ENCODE measurements at regions not wholly inside any gene's neighbourhood (a gene's known extent, or its start where the extent isn't known, plus 50 kb on each side); places are given as distances from the start of the nearest gene placed in this dataset.
"Not testable (repeated sequence)": the region's sequence is repeated elsewhere in the genome, so short reads cannot be mapped to it uniquely, and the experiment has no call there.

GRCh38 chr3:33958661-33959060, 160.2 kb downstream of the PDCD6IP start:
- no peak overlapping the region for H3K4me3 Mint-ChIP-seq
- peaks cover 0 to 8% (median 2%) of the 10 kb centered on the region in 7 donors for H3K9me3 Mint-ChIP-seq
- H3K27me3 ChIP-seq (ENCODE audit: control insufficient read depth, insufficient read depth, low read length) = no peaks in the 10 kb centered on the region
- no peak overlapping the region for H3K27ac Mint-ChIP-seq
- H3K36me3 ChIP-seq (ENCODE audit: control insufficient read depth, insufficient read depth, low read length) = no peaks in the 10 kb centered on the region
- no peak for ATAC-seq (ENCODE audit: low read depth in 2 of 2)
- H3K27me3 Mint-ChIP-seq = peaks cover 9% of the 10 kb centered on the region
- no peaks in the 10 kb centered on the region for H3K9me3 ChIP-seq (ENCODE audit: control insufficient read depth in 2 of 2, low read length in 2 of 2)
- H3K4me1 ChIP-seq (ENCODE audit: control insufficient read depth, insufficient read depth, low read length, poor library complexity, severe bottlenecking) = no peaks in the 10 kb centered on the region
- H3K4me1 Mint-ChIP-seq = no peaks in the 10 kb centered on the region
- no peaks in the 10 kb centered on the region for H3K36me3 Mint-ChIP-seq
- no peak for DNase-seq
- no peak overlapping the region for H3K27ac ChIP-seq (ENCODE audit: insufficient read depth, low read length, poor library complexity, severe bottlenecking)
- H3K4me3 ChIP-seq (ENCODE audit: low read depth, low read length) = no peak overlapping the region

GRCh38 chr3:33962396-33962795, 164.0 kb downstream of the PDCD6IP start:
- peaks cover 0 to 8% (median 4%) of the 10 kb centered on the region in 7 donors for H3K9me3 Mint-ChIP-seq
- ATAC-seq (ENCODE audit: low read depth in 2 of 2) = no peak

GRCh38 chr3:33970180-33970579, 171.8 kb downstream of the PDCD6IP start:
- H3K4me3 Mint-ChIP-seq; H3K4me3 ChIP-seq (ENCODE audit: low read depth, low read length); DNase-seq; ATAC-seq (ENCODE audit: low read depth in 2 of 2); H3K36me3 Mint-ChIP-seq; H3K36me3 ChIP-seq (ENCODE audit: control insufficient read depth, insufficient read depth, low read length); H3K4me1 ChIP-seq (ENCODE audit: control insufficient read depth, insufficient read depth, low read length, poor library complexity, severe bottlenecking); H3K27ac Mint-ChIP-seq; H3K4me1 Mint-ChIP-seq; H3K27me3 Mint-ChIP-seq; H3K27ac ChIP-seq (ENCODE audit: insufficient read depth, low read length, poor library complexity, severe bottlenecking); H3K9me3 ChIP-seq (ENCODE audit: control insufficient read depth in 2 of 2, low read length in 2 of 2); H3K27me3 ChIP-seq (ENCODE audit: control insufficient read depth, insufficient read depth, low read length): not testable (repeated sequence)
- H3K9me3 Mint-ChIP-seq = peaks cover 0 to 13% (median 6%) of the 10 kb centered on the region in 7 donors

More at GRCh38 chr3:33962396-33962795, 164.0 kb downstream of the PDCD6IP start:
- no peak overlapping the region for H3K4me3 ChIP-seq (ENCODE audit: low read depth, low read length)
- no peaks in the 10 kb centered on the region for H3K4me1 Mint-ChIP-seq
- no peaks in the 10 kb centered on the region for H3K9me3 ChIP-seq (ENCODE audit: control insufficient read depth in 2 of 2, low read length in 2 of 2)
- no peak for DNase-seq
- no peaks in the 10 kb centered on the region for H3K27me3 ChIP-seq (ENCODE audit: control insufficient read depth, insufficient read depth, low read length)
- no peaks in the 10 kb centered on the region for H3K4me1 ChIP-seq (ENCODE audit: control insufficient read depth, insufficient read depth, low read length, poor library complexity, severe bottlenecking)
- peaks cover 9% of the 10 kb centered on the region for H3K27me3 Mint-ChIP-seq
- no peak overlapping the region for H3K27ac ChIP-seq (ENCODE audit: insufficient read depth, low read length, poor library complexity, severe bottlenecking)
- H3K27ac Mint-ChIP-seq = no peak overlapping the region
- H3K36me3 ChIP-seq (ENCODE audit: control insufficient read depth, insufficient read depth, low read length) = no peaks in the 10 kb centered on the region
- H3K4me3 Mint-ChIP-seq = no peak overlapping the region
- no peaks in the 10 kb centered on the region for H3K36me3 Mint-ChIP-seq

DNA sequence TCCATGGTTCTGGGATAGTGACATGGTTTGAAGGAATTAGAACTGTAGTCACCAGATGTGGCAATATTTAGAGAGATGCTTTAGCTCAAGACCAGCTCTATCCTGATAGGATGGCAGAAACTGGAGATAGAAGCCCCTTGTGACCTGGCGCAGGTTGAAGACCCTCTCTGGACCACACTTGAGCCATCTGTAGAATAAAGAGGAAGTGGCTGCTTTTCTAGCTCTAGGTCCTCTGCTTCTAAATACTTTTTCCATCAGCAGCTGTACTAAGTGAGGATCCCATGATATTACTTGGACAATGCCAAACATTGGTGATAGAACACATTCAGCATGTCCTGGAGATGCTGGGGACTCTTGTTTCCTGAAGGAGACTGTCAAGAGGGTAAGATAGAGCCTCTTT, 172.6 kb downstream of the PDCD6IP start:
- no peaks in the 10 kb centered on the region for H3K27me3 ChIP-seq (ENCODE audit: control insufficient read depth, insufficient read depth, low read length)
- no peak overlapping the region for H3K27ac Mint-ChIP-seq
- ATAC-seq (ENCODE audit: low read depth in 2 of 2) = no peak
- no peak for DNase-seq
- no peak overlapping the region for H3K4me3 ChIP-seq (ENCODE audit: low read depth, low read length)
- no peaks in the 10 kb centered on the region for H3K9me3 ChIP-seq (ENCODE audit: control insufficient read depth in 2 of 2, low read length in 2 of 2)
- peaks cover 0 to 13% (median 6%) of the 10 kb centered on the region in 7 donors for H3K9me3 Mint-ChIP-seq
- no peaks in the 10 kb centered on the region for H3K4me1 ChIP-seq (ENCODE audit: control insufficient read depth, insufficient read depth, low read length, poor library complexity, severe bottlenecking)
- peaks cover 5% of the 10 kb centered on the region for H3K27me3 Mint-ChIP-seq
- H3K4me1 Mint-ChIP-seq = no peaks in the 10 kb centered on the region
- H3K36me3 ChIP-seq (ENCODE audit: control insufficient read depth, insufficient read depth, low read length) = no peaks in the 10 kb centered on the region
- no peaks in the 10 kb centered on the region for H3K36me3 Mint-ChIP-seq
- no peak overlapping the region for H3K4me3 Mint-ChIP-seq
- H3K27ac ChIP-seq (ENCODE audit: insufficient read depth, low read length, poor library complexity, severe bottlenecking) = no peak overlapping the region

DNA sequence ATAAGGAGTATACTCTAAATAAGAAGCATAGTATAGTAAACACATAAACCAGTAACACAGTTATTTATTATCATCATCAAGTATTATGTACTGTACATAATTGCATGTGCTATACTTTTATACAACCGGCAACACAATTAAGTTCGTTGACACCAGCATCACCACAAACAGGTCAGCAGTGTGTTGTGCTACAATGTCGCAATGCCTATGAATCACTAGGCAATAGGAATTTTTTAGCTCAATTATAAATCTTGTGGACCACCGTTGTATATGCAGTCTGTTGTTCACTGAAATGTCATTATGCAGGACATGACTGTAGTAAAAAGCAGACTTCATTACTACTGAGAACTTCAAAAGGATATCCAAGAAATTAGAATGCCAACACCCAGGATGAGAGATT, 177.0 kb downstream of the PDCD6IP start:
- H3K4me1 Mint-ChIP-seq = no peaks in the 10 kb centered on the region
- Histone ChIP-seq H3K27ac (ENCODE audit: insufficient read depth, low read length, poor library complexity, severe bottlenecking) (no peak overlapping the region), H3K9me3 (ENCODE audit: control insufficient read depth in 2 of 2, low read length in 2 of 2) (no peaks in the 10 kb centered on the region), H3K4me3 (ENCODE audit: low read depth, low read length) (no peak overlapping the region), H3K36me3 (ENCODE audit: control insufficient read depth, insufficient read depth, low read length) (no peaks in the 10 kb centered on the region), H3K4me1 (ENCODE audit: control insufficient read depth, insufficient read depth, low read length, poor library complexity, severe bottlenecking) (no peaks in the 10 kb centered on the region), H3K27me3 (ENCODE audit: control insufficient read depth, insufficient read depth, low read length) (no peaks in the 10 kb centered on the region)
- DNase-seq (no peak), ATAC-seq (ENCODE audit: low read depth in 2 of 2) (no peak)
- no peak overlapping the region for H3K27ac Mint-ChIP-seq
- H3K4me3 Mint-ChIP-seq = no peak overlapping the region
- H3K9me3 Mint-ChIP-seq = peaks cover 0 to 5% (median 3%) of the 10 kb centered on the region in 7 donors
- H3K36me3 Mint-ChIP-seq = no peaks in the 10 kb centered on the region
- no peaks in the 10 kb centered on the region for H3K27me3 Mint-ChIP-seq

DNA sequence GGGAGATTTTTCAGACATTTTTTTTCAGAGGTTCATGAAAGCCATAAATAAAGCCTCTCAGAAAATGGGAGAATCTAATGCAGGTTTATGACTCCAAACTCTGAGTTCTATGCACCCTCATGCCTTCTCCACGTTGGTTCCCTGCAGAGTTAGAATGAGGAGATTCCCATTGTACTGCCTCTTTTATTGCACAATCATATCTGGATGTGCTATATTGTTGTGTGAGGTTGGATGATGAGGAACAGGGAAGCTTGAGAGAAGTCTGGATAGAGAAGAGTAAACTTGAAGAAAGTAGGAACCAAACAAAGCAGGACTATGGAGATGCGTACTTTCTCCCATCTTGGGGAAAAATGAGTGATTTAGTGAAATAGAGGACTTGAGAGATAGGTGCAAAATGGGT, 178.8 kb downstream of the PDCD6IP start:
- Mint-ChIP-seq H3K4me1 (no peaks in the 10 kb centered on the region), H3K36me3 (no peaks in the 10 kb centered on the region), H3K27me3 (no peaks in the 10 kb centered on the region), H3K9me3 (peaks cover 0 to 3% (median 0%) of the 10 kb centered on the region in 7 donors), H3K4me3 (no peak overlapping the region), H3K27ac (no peak overlapping the region)
- no peak overlapping the region for H3K4me3 ChIP-seq (ENCODE audit: low read depth, low read length)
- no peaks in the 10 kb centered on the region for H3K9me3 ChIP-seq (ENCODE audit: control insufficient read depth in 2 of 2, low read length in 2 of 2)
- DNase-seq (no peak), ATAC-seq (ENCODE audit: low read depth in 2 of 2) (no peak)
- H3K27me3 ChIP-seq (ENCODE audit: control insufficient read depth, insufficient read depth, low read length) = no peaks in the 10 kb centered on the region
- no peaks in the 10 kb centered on the region for H3K36me3 ChIP-seq (ENCODE audit: control insufficient read depth, insufficient read depth, low read length)
- no peaks in the 10 kb centered on the region for H3K4me1 ChIP-seq (ENCODE audit: control insufficient read depth, insufficient read depth, low read length, poor library complexity, severe bottlenecking)
- H3K27ac ChIP-seq (ENCODE audit: insufficient read depth, low read length, poor library complexity, severe bottlenecking) = no peak overlapping the region

DNA sequence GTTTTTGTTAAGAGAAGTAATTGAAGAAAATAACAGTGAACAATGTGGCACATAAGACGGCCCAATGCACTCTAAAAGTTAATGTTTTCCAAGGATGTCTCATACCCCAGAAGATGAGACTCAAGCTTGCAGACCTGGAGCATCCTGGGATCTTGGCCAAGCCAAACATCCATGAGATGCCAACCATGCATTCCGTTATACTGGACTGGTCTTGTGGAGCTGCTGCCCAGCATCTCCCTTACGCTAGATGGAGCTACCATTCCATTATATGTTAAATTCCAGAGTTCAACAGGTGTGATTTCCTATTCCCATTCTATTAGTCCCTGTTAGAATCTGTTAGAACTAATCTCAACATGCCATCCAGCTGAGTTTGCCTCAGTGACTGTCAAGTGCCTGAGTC, 181.8 kb downstream of the PDCD6IP start:
- Mint-ChIP-seq H3K27me3 (no peaks in the 10 kb centered on the region), H3K27ac (no peak overlapping the region), H3K36me3 (no peaks in the 10 kb centered on the region), H3K9me3 (peaks cover 0 to 7% (median 2%) of the 10 kb centered on the region in 7 donors), H3K4me1 (no peaks in the 10 kb centered on the region), H3K4me3 (no peak overlapping the region)
- no peak for ATAC-seq (ENCODE audit: low read depth in 2 of 2)
- no peaks in the 10 kb centered on the region for H3K9me3 ChIP-seq (ENCODE audit: control insufficient read depth in 2 of 2, low read length in 2 of 2)
- H3K27ac ChIP-seq (ENCODE audit: insufficient read depth, low read length, poor library complexity, severe bottlenecking) = no peak overlapping the region
- no peak overlapping the region for H3K4me3 ChIP-seq (ENCODE audit: low read depth, low read length)
- no peaks in the 10 kb centered on the region for H3K4me1 ChIP-seq (ENCODE audit: control insufficient read depth, insufficient read depth, low read length, poor library complexity, severe bottlenecking)
- no peaks in the 10 kb centered on the region for H3K36me3 ChIP-seq (ENCODE audit: control insufficient read depth, insufficient read depth, low read length)
- no peaks in the 10 kb centered on the region for H3K27me3 ChIP-seq (ENCODE audit: control insufficient read depth, insufficient read depth, low read length)
- DNase-seq = no peak

DNA sequence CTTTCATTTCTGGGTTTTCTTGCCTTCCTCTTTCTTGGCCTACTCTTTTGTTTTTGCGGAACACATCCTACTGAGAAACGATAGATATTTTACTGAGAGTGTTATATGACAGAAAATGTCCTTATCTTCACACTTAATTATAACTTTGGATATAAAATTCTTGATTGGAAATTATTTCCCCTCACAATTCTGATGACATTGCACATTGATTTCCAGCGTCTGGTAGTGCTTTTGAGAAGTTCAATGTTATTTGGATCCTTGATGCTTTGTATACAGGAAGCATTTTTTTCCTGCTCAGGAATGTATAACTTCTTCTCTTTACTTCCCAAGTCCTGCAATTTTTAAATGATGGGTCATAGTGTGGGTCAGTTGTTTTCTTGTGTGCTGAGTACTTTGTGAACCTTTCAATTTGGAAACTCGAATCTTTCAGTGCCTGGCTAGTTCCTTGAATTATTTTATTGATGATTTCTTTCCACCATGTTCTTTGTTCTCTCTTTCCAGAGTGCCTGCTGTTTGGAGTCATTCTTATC, 183.9 kb downstream of the PDCD6IP start:
- no peaks in the 10 kb centered on the region for H3K9me3 ChIP-seq (ENCODE audit: control insufficient read depth in 2 of 2, low read length in 2 of 2)
- ATAC-seq (ENCODE audit: low read depth in 2 of 2) = no peak
- Mint-ChIP-seq H3K4me3 (no peak overlapping the region), H3K27ac (no peak overlapping the region), H3K9me3 (peaks cover 0 to 8% (median 2%) of the 10 kb centered on the region in 7 donors), H3K4me1 (no peaks in the 10 kb centered on the region), H3K27me3 (no peaks in the 10 kb centered on the region), H3K36me3 (no peaks in the 10 kb centered on the region)
- no peak overlapping the region for H3K4me3 ChIP-seq (ENCODE audit: low read depth, low read length)
- no peaks in the 10 kb centered on the region for H3K36me3 ChIP-seq (ENCODE audit: control insufficient read depth, insufficient read depth, low read length)
- DNase-seq = no peak
- H3K27ac ChIP-seq (ENCODE audit: insufficient read depth, low read length, poor library complexity, severe bottlenecking) = no peak overlapping the region
- no peaks in the 10 kb centered on the region for H3K4me1 ChIP-seq (ENCODE audit: control insufficient read depth, insufficient read depth, low read length, poor library complexity, severe bottlenecking)
- H3K27me3 ChIP-seq (ENCODE audit: control insufficient read depth, insufficient read depth, low read length) = no peaks in the 10 kb centered on the region
